ENCODE measurements at regions not wholly inside any gene's neighbourhood (a gene's known extent, or its start where the extent isn't known, plus 50 kb on each side); places are given as distances from the start of the nearest gene placed in this dataset.

DNA sequence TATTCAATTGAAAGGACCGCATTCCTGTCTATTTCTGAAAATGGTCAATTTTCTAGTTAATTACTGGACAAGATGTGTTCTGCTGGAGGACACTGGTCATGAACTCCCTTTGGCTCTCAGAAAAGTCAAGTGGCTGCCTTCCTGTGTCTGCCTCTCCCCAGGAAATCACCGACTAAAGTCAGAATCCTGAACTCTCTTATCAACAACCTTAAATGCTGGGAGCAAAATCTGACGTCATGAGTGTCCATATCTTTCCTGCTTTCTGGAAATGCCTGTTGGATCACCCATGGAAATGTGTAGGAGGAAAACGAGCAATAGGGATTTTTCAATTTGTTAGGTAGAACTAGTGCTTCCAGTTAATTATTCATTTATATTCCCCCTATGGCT is 53.5 kb upstream of the PLCB1 start:
- BruUV-seq (replicated peaks), result no TSS peak
- no peak overlapping the region for H2AFZ ChIP-seq (ENCODE audit: low read depth, low read length)
- H3K27me3 ChIP-seq (ENCODE audit: control insufficient read depth in 2 of 2, insufficient read depth in 2 of 2, low read length in 2 of 2), result no peaks in the 10 kb centered on the region
- ATAC-seq (no peak), FAIRE-seq (no peak), DNase-seq (ENCODE audit: extremely low read depth in 1 of 4, low spot score in 3 of 4) (no peak)
- H3K27ac ChIP-seq (ENCODE audit: extremely low read depth, low read depth, low read length), result no peak overlapping the region
- H3K9ac ChIP-seq (ENCODE audit: insufficient read depth in 1 of 2, low read depth in 2 of 2, low read length in 2 of 2), result no peak overlapping the region
- no peaks in the 10 kb centered on the region for H3K79me2 ChIP-seq (ENCODE audit: control insufficient read depth, insufficient read depth, low read length)
- ChIA-PET CTCF (ENCODE audit: low intra/inter-chr PET ratio) (no interaction called here), POLR2A (no interaction called here)
- intact Hi-C loops (cut with micrococcal nuclease), result no loop called here
- H3K9me3 ChIP-seq (replicated peaks; ENCODE audit: control insufficient read depth, insufficient read depth, low read depth, low read length), result no peaks in the 10 kb centered on the region
- TF ChIP-seq, protein P1, sequence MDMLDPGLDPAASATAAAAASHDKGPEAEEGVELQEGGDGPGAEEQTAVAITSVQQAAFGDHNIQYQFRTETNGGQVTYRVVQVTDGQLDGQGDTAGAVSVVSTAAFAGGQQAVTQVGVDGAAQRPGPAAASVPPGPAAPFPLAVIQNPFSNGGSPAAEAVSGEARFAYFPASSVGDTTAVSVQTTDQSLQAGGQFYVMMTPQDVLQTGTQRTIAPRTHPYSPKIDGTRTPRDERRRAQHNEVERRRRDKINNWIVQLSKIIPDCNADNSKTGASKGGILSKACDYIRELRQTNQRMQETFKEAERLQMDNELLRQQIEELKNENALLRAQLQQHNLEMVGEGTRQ (CRISPR knock-in tag; IDR thresholded peaks at IDR 0.05), result no peak
- TF ChIP-seq EGR1 (conservative IDR thresholded peaks at IDR 0.05) (no peak), TAF1 (IDR thresholded peaks at IDR 0.05; ENCODE audit: control insufficient read depth, extremely low read depth, insufficient read depth, low read length, severe bottlenecking) (no peak), ELF2 (CRISPR knock-in tag; IDR thresholded peaks at IDR 0.05) (no peak), HMG20A (CRISPR knock-in tag; conservative IDR thresholded peaks at IDR 0.05) (no peak), ZNF347 (CRISPR knock-in tag; IDR thresholded peaks at IDR 0.05; ENCODE audit: low read depth) (no peak)
- TF ChIP-seq, protein P2, sequence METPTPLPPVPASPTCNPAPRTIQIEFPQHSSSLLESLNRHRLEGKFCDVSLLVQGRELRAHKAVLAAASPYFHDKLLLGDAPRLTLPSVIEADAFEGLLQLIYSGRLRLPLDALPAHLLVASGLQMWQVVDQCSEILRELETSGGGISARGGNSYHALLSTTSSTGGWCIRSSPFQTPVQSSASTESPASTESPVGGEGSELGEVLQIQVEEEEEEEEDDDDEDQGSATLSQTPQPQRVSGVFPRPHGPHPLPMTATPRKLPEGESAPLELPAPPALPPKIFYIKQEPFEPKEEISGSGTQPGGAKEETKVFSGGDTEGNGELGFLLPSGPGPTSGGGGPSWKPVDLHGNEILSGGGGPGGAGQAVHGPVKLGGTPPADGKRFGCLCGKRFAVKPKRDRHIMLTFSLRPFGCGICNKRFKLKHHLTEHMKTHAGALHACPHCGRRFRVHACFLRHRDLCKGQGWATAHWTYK (CRISPR knock-in tag; IDR thresholded peaks at IDR 0.05), result no peak
- TF ChIP-seq, protein P3, sequence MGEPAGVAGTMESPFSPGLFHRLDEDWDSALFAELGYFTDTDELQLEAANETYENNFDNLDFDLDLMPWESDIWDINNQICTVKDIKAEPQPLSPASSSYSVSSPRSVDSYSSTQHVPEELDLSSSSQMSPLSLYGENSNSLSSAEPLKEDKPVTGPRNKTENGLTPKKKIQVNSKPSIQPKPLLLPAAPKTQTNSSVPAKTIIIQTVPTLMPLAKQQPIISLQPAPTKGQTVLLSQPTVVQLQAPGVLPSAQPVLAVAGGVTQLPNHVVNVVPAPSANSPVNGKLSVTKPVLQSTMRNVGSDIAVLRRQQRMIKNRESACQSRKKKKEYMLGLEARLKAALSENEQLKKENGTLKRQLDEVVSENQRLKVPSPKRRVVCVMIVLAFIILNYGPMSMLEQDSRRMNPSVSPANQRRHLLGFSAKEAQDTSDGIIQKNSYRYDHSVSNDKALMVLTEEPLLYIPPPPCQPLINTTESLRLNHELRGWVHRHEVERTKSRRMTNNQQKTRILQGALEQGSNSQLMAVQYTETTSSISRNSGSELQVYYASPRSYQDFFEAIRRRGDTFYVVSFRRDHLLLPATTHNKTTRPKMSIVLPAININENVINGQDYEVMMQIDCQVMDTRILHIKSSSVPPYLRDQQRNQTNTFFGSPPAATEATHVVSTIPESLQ (CRISPR knock-in tag; IDR thresholded peaks at IDR 0.05), result no peak
- TF ChIP-seq, protein P4, sequence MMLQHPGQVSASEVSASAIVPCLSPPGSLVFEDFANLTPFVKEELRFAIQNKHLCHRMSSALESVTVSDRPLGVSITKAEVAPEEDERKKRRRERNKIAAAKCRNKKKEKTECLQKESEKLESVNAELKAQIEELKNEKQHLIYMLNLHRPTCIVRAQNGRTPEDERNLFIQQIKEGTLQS (IDR thresholded peaks at IDR 0.05), result no peak
- TF ChIP-seq, protein P4 (CRISPR knock-in tag; conservative IDR thresholded peaks at IDR 0.05), result no peak
- no peaks in the 10 kb centered on the region for H3K36me3 ChIP-seq (ENCODE audit: control insufficient read depth, insufficient read depth, low read length)
- H3K4me3 ChIP-seq, result no peak overlapping the region
- no peaks in the 10 kb centered on the region for H3K4me1 ChIP-seq (replicated peaks in 1 of 2; ENCODE audit: control insufficient read depth in 2 of 2, insufficient read depth in 2 of 2, low read length in 2 of 2)
- H3K4me2 ChIP-seq (ENCODE audit: insufficient read depth, low read length), result no peak overlapping the region
- in situ Hi-C loops (cut with MboI), result no loop called here
- no peaks in the 10 kb centered on the region for H3K9me1 ChIP-seq (ENCODE audit: control insufficient read depth, insufficient read depth, low read length)
- 0% methylated on average over 4 of the region's 4 CpGs for WGBS (ENCODE audit: insufficient coverage, low coverage, missing lambda C conversion rate)
- no peaks in the 10 kb centered on the region for H4K20me1 ChIP-seq (replicated peaks; ENCODE audit: control insufficient read depth, insufficient read depth, low read length)
